ENCODE measurements at regions not wholly inside any gene's neighbourhood (a gene's known extent, or its start where the extent isn't known, plus 50 kb on each side); places are given as distances from the start of the nearest gene placed in this dataset.

DNA sequence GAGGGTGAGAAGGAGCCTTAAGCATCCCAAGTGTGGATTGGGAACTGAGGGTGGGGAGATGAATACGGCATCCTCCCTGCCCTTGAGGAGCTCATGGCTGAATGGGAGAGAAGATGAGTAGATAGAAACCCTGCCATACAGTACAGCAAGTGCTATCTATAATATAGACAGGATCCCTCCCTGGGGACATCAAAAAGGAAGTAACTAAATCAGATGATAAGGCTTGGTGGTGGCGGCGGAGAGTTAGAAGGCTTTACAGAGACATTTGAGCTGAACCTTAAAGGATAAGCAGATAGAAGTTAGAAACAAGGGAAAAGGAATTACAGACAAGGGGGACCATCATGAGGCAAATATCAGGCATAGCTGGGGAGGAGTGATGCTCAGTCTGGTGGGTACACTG lies 67.5 kb upstream of the TMEM132E start:
- no peak for TF ChIP-seq NCOR1 (IDR thresholded peaks at IDR 0.05; ENCODE audit: borderline replicate concordance, low read length)
- no peak for TF ChIP-seq ETV5 (CRISPR knock-in tag; IDR thresholded peaks at IDR 0.05; ENCODE audit: borderline replicate concordance)
- TF ChIP-seq KDM2A (CRISPR knock-in tag; IDR thresholded peaks at IDR 0.05; ENCODE audit: borderline replicate concordance, low read depth), result no peak
- TF ChIP-seq GFI1 (CRISPR knock-in tag; IDR thresholded peaks at IDR 0.05; ENCODE audit: borderline replicate concordance), result no peak
- TF ChIP-seq RCOR2 (CRISPR knock-in tag; IDR thresholded peaks at IDR 0.05), result no peak
- no peak for TF ChIP-seq HDAC2 (CRISPR knock-in tag; IDR thresholded peaks at IDR 0.05)
- TF ChIP-seq NR2F1 (CRISPR knock-in tag; IDR thresholded peaks at IDR 0.05), result no peak
- TF ChIP-seq, protein P1, sequence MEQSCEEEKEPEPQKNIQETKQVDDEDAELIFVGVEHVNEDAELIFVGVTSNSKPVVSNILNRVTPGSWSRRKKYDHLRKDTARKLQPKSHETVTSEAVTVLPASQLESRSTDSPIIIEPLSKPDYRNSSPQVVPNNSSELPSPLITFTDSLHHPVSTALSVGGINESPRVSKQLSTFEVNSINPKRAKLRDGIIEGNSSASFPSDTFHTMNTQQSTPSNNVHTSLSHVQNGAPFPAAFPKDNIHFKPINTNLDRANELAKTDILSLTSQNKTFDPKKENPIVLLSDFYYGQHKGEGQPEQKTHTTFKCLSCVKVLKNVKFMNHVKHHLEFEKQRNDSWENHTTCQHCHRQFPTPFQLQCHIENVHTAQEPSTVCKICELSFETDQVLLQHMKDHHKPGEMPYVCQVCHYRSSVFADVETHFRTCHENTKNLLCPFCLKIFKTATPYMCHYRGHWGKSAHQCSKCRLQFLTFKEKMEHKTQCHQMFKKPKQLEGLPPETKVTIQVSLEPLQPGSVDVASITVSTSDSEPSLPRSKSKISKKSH (CRISPR knock-in tag; IDR thresholded peaks at IDR 0.05; ENCODE audit: borderline replicate concordance), result no peak

DNA sequence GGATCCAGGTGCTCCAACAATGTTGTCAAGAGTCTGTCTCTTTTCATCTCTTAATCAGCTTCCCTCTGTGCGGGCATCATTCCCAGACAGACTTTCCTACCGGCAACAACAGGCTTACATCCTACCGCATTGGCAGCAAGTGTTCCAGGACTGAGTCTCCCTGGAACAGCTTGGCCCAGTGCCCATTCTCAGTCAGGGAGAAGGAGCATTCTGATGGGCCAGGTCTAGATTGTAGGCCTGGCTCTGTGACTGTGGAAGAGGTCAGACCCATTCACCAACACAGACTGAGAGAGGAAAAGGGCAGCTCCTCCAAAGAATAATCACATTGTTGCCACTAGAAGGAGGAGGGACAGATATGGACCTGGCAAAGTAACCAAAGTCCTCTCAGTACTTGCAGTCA lies 68.1 kb upstream of the TMEM132E start:
- no peak overlapping the region for H3K4me3 ChIP-seq (replicated peaks in 1 of 3; ENCODE audit: insufficient read depth in 1 of 3, low read depth in 2 of 3, low read length in 3 of 3)
- TF ChIP-seq KLF9 (CRISPR knock-in tag; IDR thresholded peaks at IDR 0.05; ENCODE audit: low read depth) (no peak), NBN (conservative IDR thresholded peaks at IDR 0.05) (no peak), ZNF138 (CRISPR knock-in tag; IDR thresholded peaks at IDR 0.05; ENCODE audit: low read depth) (no peak), SOX5 (CRISPR knock-in tag; IDR thresholded peaks at IDR 0.05; ENCODE audit: borderline replicate concordance) (no peak)
- no peaks in the 10 kb centered on the region for H3K4me1 ChIP-seq (ENCODE audit: insufficient read depth, low read length)
- H3K36me3 ChIP-seq (replicated peaks in 1 of 2; ENCODE audit: control insufficient read depth in 1 of 2, insufficient read depth in 2 of 2, low read length in 2 of 2), result no peaks in the 10 kb centered on the region
- ChIA-PET CTCF (ENCODE audit: low intra/inter-chr PET ratio, low total read pairs) (no interaction called here), POLR2A (no interaction called here)
- H3K9ac ChIP-seq (ENCODE audit: insufficient read depth, low read depth, low read length), result no peak overlapping the region
- H3K4me2 ChIP-seq (ENCODE audit: low read depth, low read length), result no peak overlapping the region
- intact Hi-C loops (cut with micrococcal nuclease; ENCODE audit: unreplicated experiment) (no loop called here), in situ Hi-C loops (cut with HindIII; ENCODE audit: extremely low pct_ligation_motif_present, low pct_unique_long_range_greater_than_20kb) (no loop called here)
- no peak overlapping the region for H2AFZ ChIP-seq (ENCODE audit: low read length)
- H3K9me3 ChIP-seq (ENCODE audit: low read length), result no peaks in the 10 kb centered on the region
- H3K27me3 ChIP-seq (ENCODE audit: control insufficient read depth in 1 of 2, insufficient read depth in 2 of 2, low read length in 2 of 2), result no peaks in the 10 kb centered on the region; a peak in 1 of 5 replicates
- no peak overlapping the region for H3K27ac ChIP-seq (ENCODE audit: extremely low read length, insufficient read depth, low read length)
- H4K20me1 ChIP-seq (ENCODE audit: insufficient read depth, low read length), result no peaks in the 10 kb centered on the region
- DNase-seq (ENCODE audit: low spot score) (no peak), ATAC-seq (no peak), FAIRE-seq (no peak)
- BruUV-seq (replicated peaks), result no TSS peak
- 62% methylated on average over 3 of the region's 3 CpGs for WGBS (ENCODE audit: low lambda C conversion rate)
- H3K79me2 ChIP-seq (ENCODE audit: insufficient read depth, low read length), result no peaks in the 10 kb centered on the region

More for the DNA sequence above, 67.5 kb upstream of the TMEM132E start:
- Histone ChIP-seq H3K4me1 (ENCODE audit: insufficient read depth, low read length) (no peaks in the 10 kb centered on the region), H3K9me3 (ENCODE audit: low read length) (no peaks in the 10 kb centered on the region), H3K27ac (ENCODE audit: extremely low read length, insufficient read depth, low read length) (no peak overlapping the region), H3K36me3 (replicated peaks in 1 of 2; ENCODE audit: control insufficient read depth in 1 of 2, insufficient read depth in 2 of 2, low read length in 2 of 2) (no peaks in the 10 kb centered on the region), H2AFZ (ENCODE audit: low read length) (no peak overlapping the region), H3K27me3 (ENCODE audit: control insufficient read depth in 1 of 2, insufficient read depth in 2 of 2, low read length in 2 of 2) (no peaks in the 10 kb centered on the region; a peak in 1 of 5 replicates), H4K20me1 (ENCODE audit: insufficient read depth, low read length) (no peaks in the 10 kb centered on the region), H3K9ac (ENCODE audit: insufficient read depth, low read depth, low read length) (no peak overlapping the region), H3K4me3 (replicated peaks in 1 of 3; ENCODE audit: insufficient read depth in 1 of 3, low read depth in 2 of 3, low read length in 3 of 3) (no peak overlapping the region), H3K4me2 (ENCODE audit: low read depth, low read length) (no peak overlapping the region), H3K79me2 (ENCODE audit: insufficient read depth, low read length) (no peaks in the 10 kb centered on the region)
- ATAC-seq, result no peak
- in situ Hi-C loops (cut with HindIII; ENCODE audit: extremely low pct_ligation_motif_present, low pct_unique_long_range_greater_than_20kb), result no loop called here
- ChIA-PET POLR2A (no interaction called here), CTCF (ENCODE audit: low intra/inter-chr PET ratio, low total read pairs) (no interaction called here)
- intact Hi-C loops (cut with micrococcal nuclease; ENCODE audit: unreplicated experiment), result no loop called here
- 1% methylated on average over 3 of the region's 3 CpGs for WGBS (ENCODE audit: low lambda C conversion rate)
- BruUV-seq (replicated peaks), result no TSS peak
- DNase-seq (ENCODE audit: low spot score), result no peak
- no peak for FAIRE-seq
